Heart right ventricle (tissue), 16 donors: ENCODE measurements at regions not wholly inside any gene's neighbourhood (a gene's known extent, or its start where the extent isn't known, plus 50 kb on each side); places are given as distances from the start of the nearest gene placed in this dataset.

Experiments used
- ATAC-seq, 8 donors: fragments of 200-7000 bp; cut with Tn5 transposase; one replicate each; pipeline ENCODE4 v1.9.1; 2020; ENCODE audit warnings: mild to moderate bottlenecking in 8 of 8, moderate library complexity in 8 of 8, moderate number of reproducible peaks in 1 of 8
- DNase-seq, 2 donors: peaks; one replicate each; pipeline ENCODE4 v3.0.0-alpha.2; 2020
- H3K27ac ChIP-seq, 10 donors: fragments of 200-600 bp; sonication (generic) in 2 of 10; one replicate each; pipeline versions ENCODE4 v1.5.0 to v1.8.0; 2020 to 2022; ENCODE audit warnings: mild to moderate bottlenecking in 3 of 10
- H3K27me3 ChIP-seq, 7 donors: fragments of 200-600 bp; one replicate each; pipeline ENCODE4 v1.8.0; 2021 to 2022; ENCODE audit warnings: mild to moderate bottlenecking in 2 of 7
- H3K36me3 ChIP-seq, 9 donors: fragments of 200-600 bp; sonication (generic) in 1 of 9; one replicate each; pipeline versions ENCODE4 v1.5.0 to v1.8.0; 2020 to 2022; ENCODE audit warnings: mild to moderate bottlenecking in 2 of 9
- H3K4me1 ChIP-seq, 9 donors: fragments of 200-600 bp; sonication (generic) in 1 of 9; one replicate each; pipeline versions ENCODE4 v1.5.0 to v1.8.0; 2020 to 2022; ENCODE audit warnings: mild to moderate bottlenecking in 4 of 9
- H3K4me3 ChIP-seq, 10 donors: fragments of 200-600 bp; sonication (generic) in 2 of 10; one replicate each; pipeline versions ENCODE4 v1.5.0 to v1.8.0; 2020 to 2022; ENCODE audit warnings: mild to moderate bottlenecking in 7 of 10, moderate library complexity in 2 of 10
- H3K9me3 ChIP-seq, 11 donors: fragments of 200-600 bp in 10 of 11; sonication (generic) in 2 of 11; one replicate each; pipeline versions ENCODE4 v1.5.0 to v1.8.0; 2013 to 2022; ENCODE audit warnings: mild to moderate bottlenecking in 2 of 11, control low read depth in 1 of 11, moderate library complexity in 1 of 11
- CTCF ChIP-seq, 9 donors: fragments of 200-600 bp; sonication (generic) in 2 of 9; IDR thresholded peaks; one replicate each; pipeline versions ENCODE4 v1.5.0 to v1.8.0; 2021 to 2022; ENCODE audit warnings: antibody characterized with exemption in 9 of 9, mild to moderate bottlenecking in 5 of 9, moderate library complexity in 1 of 9
- whole genome bisulfite sequencing, 2 donors: extraction: QIAGEN DNeasy Blood & Tissue Kit; methylation state at CpG; one replicate each; pipeline ENCODE4 v1.1.7; 2013; ENCODE audit warnings: inconsistent platforms in 1 of 2; 5-methylcytosine and 5-hydroxymethylcytosine counted together
- intact Hi-C, 10 donors: fragments of 100-400 bp; cut with DNase I; formaldehyde crosslinking; loops; one replicate each; pipeline versions ENCODE4 v1.11.1 to v1.14.2; 2022
- donor health status: Arrhythmogenic right ventricular cardiomyopathy.
- donor health status: ischemic (EF 13 %, LVEDD 7.1; RV severe dilation, severe dysfunction).
- donor health status: healthy with polysubstance abuse.
- donor health status: DM: no; HTN: yes; CAD: no.
- donor health status: DM: no; HTN: no; CAD: no.
- donor health status: ischemic (EF 25% LVEDD 6.9; RV normal size, moderate dysfunction).
- donor health status: ischemic (EF 25% LVEDD 5.7; RV mildly dilated, moderate dysfunction).
- donor health status: healthy.
- donor health status: DM: yes; HTN: yes; CAD: no.
- donor health status: Ischemic cardiomyopathy.
- donor health status: ischemic (EF 35%, LVEDD 5.7; RV mildly dilated, moderate dysfunction).
- donor health status: nonischemic (EF 11% LVEDD 7.7; RV severe dilation, severe dysfunction).
- donor health status: DM: yes; HTN: yes; CAD: no.
- donor health status: PGD.
- donor health status: ischemic (EF 29% LVEDD 5.4; RV normal size, mild dysfunction).
- donor health status: nonischemic (EF 23%, LVEDD 6.1; RV moderate dilation, normal function).

GRCh38 chr7:115816318-115816974, 214.1 kb downstream of the TFEC start:
- ATAC-seq (no peak), DNase-seq (no peak)
- no peaks in the 10 kb centered on the region for H3K9me3 ChIP-seq
- H3K4me1 ChIP-seq, result no peaks in the 10 kb centered on the region
- TF ChIP-seq CTCF (IDR thresholded peaks at IDR 0.05), result no peak
- H3K36me3 ChIP-seq, result no peaks in the 10 kb centered on the region
- no peak overlapping the region for H3K4me3 ChIP-seq
- intact Hi-C loops, result no loop called here
- H3K27me3 ChIP-seq, result peaks cover 0 to 8% (median 0%) of the 10 kb centered on the region in 7 donors
- 64 to 72% methylated on average over 4 of the region's 4 CpGs for WGBS, 2 donors
- H3K27ac ChIP-seq, result no peak overlapping the region

GRCh38 chr7:115812794-115813193, 217.8 kb downstream of the TFEC start:
- Histone ChIP-seq H3K36me3 (no peaks in the 10 kb centered on the region), H3K4me3 (no peak overlapping the region), H3K27me3 (peaks cover 0 to 6% (median 0%) of the 10 kb centered on the region in 7 donors), H3K27ac (no peak overlapping the region), H3K9me3 (no peaks in the 10 kb centered on the region), H3K4me1 (no peaks in the 10 kb centered on the region)
- TF ChIP-seq CTCF (IDR thresholded peaks at IDR 0.05), result no peak
- 80 to 85% methylated on average over 7 of the region's 7 CpGs for WGBS, 2 donors
- intact Hi-C loops, result no loop called here
- ATAC-seq, result no peak
- DNase-seq, result no peak

GRCh38 chr7:115805458-115805857, 225.1 kb downstream of the TFEC start:
- no peak for TF ChIP-seq CTCF (IDR thresholded peaks at IDR 0.05)
- ATAC-seq (no peak), DNase-seq (no peak)
- no peak overlapping the region for H3K27ac ChIP-seq
- H3K4me3 ChIP-seq, result no peak overlapping the region
- intact Hi-C loops, result no loop called here
- no peaks in the 10 kb centered on the region for H3K36me3 ChIP-seq
- H3K4me1 ChIP-seq, result no peaks in the 10 kb centered on the region
- no peaks in the 10 kb centered on the region for H3K9me3 ChIP-seq
- 65 to 69% methylated on average over 8 of the region's 8 CpGs for WGBS, 2 donors
- no peaks in the 10 kb centered on the region for H3K27me3 ChIP-seq

GRCh38 chr7:115802415-115802814, 228.1 kb downstream of the TFEC start:
- Histone ChIP-seq H3K9me3 (no peaks in the 10 kb centered on the region), H3K27ac (no peak overlapping the region), H3K27me3 (peaks cover 0 to 7% (median 0%) of the 10 kb centered on the region in 7 donors), H3K4me3 (no peak overlapping the region), H3K4me1 (no peaks in the 10 kb centered on the region), H3K36me3 (no peaks in the 10 kb centered on the region)
- ATAC-seq, result no peak
- TF ChIP-seq CTCF (IDR thresholded peaks at IDR 0.05), result no peak
- no peak for DNase-seq
- intact Hi-C loops, result no loop called here
